ENCODE measurements at regions not wholly inside any gene's neighbourhood (a gene's known extent, or its start where the extent isn't known, plus 50 kb on each side); places are given as distances from the start of the nearest gene placed in this dataset.
"Not testable (repeated sequence)": the region's sequence is repeated elsewhere in the genome, so short reads cannot be mapped to it uniquely, and the experiment has no call there.

DNA sequence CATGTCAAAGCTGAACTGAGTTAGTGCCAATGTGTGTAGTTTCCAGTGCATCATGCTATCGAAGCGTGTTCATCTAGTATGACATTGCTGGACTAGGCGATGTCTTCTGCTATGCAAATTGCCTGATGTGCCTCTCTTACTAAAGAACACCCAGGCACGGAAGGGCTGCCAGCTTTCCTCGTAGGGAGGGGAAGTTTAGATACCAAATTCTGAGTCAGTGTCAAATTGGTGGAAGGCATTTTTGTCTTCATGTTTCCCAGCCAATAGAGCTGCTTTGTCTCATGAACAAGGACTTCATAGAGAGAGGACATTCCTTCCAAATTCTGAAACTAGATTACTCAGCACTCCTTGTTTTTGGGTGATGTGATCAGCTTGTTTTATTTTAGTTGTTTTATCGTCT is 320.1 kb downstream of the BTBD3 start:
- TF ChIP-seq, protein P1, sequence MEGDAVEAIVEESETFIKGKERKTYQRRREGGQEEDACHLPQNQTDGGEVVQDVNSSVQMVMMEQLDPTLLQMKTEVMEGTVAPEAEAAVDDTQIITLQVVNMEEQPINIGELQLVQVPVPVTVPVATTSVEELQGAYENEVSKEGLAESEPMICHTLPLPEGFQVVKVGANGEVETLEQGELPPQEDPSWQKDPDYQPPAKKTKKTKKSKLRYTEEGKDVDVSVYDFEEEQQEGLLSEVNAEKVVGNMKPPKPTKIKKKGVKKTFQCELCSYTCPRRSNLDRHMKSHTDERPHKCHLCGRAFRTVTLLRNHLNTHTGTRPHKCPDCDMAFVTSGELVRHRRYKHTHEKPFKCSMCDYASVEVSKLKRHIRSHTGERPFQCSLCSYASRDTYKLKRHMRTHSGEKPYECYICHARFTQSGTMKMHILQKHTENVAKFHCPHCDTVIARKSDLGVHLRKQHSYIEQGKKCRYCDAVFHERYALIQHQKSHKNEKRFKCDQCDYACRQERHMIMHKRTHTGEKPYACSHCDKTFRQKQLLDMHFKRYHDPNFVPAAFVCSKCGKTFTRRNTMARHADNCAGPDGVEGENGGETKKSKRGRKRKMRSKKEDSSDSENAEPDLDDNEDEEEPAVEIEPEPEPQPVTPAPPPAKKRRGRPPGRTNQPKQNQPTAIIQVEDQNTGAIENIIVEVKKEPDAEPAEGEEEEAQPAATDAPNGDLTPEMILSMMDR (IDR thresholded peaks at IDR 0.05): no peak
- H3K27me3 ChIP-seq (ENCODE audit: insufficient read depth in 3 of 3, low read length in 2 of 3): no peaks in the 10 kb centered on the region
- H3K9me3 ChIP-seq: no peaks in the 10 kb centered on the region
- ATAC-seq (no peak), DNase-seq (no peak)
- intact Hi-C loops (cut with DNase I): no loop called here
- 30 to 39% (median 30%) methylated on average over 6 of the region's 6 CpGs for WGBS, 3 donors
- H3K4me1 ChIP-seq: no peaks in the 10 kb centered on the region
- no peak overlapping the region for H3K27ac ChIP-seq
- no peak overlapping the region for H3K4me3 ChIP-seq
- no peaks in the 10 kb centered on the region for H3K36me3 ChIP-seq (ENCODE audit: insufficient read depth in 1 of 2, low read depth in 1 of 2)

DNA sequence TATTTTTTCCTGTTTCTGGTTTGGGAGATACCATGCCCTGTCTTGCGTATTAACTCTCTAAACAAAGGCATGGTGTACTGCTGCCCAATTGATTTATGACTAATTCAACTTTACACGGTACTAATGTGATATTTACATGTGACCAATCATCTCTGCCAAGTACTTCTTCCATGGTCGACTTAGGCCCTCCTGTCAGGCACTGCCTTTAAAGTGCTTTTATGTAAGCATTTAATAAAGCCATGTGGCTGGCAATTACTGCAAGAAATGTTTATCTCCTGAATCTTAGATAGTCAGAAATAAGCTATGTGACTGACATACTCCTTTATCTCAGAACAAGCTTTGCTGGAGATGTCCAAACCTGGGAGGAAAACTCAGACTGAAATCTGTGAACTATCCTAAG is 323.4 kb downstream of the BTBD3 start:
- no peak for ATAC-seq

DNA sequence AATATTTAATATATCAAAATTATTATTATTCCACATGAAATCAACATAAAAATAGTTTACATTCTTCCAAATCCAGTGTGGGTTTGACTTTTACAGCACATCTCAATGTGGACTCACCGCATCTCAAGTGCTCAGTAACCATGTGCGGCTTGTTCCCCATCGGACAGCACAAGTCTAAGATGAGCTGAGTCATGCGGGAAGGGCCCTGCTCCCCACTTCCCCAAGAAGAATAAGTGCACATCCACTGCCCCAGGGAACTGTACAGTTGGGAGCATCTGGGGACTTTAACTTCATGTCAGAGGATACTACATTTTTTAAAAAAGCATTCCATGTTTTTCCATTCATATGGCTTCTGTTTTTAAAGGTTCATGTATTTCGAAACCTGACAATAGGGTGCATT is 325.6 kb downstream of the BTBD3 start:
- intact Hi-C loops (cut with DNase I): no loop called here
- Histone ChIP-seq H3K27me3 (ENCODE audit: insufficient read depth in 3 of 3, low read length in 2 of 3) (no peaks in the 10 kb centered on the region), H3K27ac (no peak overlapping the region), H3K4me1 (no peaks in the 10 kb centered on the region), H3K4me3 (no peak overlapping the region), H3K9me3 (no peaks in the 10 kb centered on the region), H3K36me3 (ENCODE audit: insufficient read depth in 1 of 2, low read depth in 1 of 2) (no peaks in the 10 kb centered on the region)
- TF ChIP-seq, protein P1 (IDR thresholded peaks at IDR 0.05): no peak
- WGBS, 3 donors: 86 to 90% (median 89%) methylated on average over 5 of the region's 5 CpGs
- ATAC-seq: no peak
- DNase-seq: no peak

More for the DNA sequence above, 323.4 kb downstream of the BTBD3 start:
- H3K27ac ChIP-seq: no peak overlapping the region
- intact Hi-C loops (cut with DNase I): no loop called here
- no peaks in the 10 kb centered on the region for H3K36me3 ChIP-seq (ENCODE audit: insufficient read depth in 1 of 2, low read depth in 1 of 2)
- TF ChIP-seq, protein P1 (IDR thresholded peaks at IDR 0.05): no peak
- no peaks in the 10 kb centered on the region for H3K4me1 ChIP-seq
- no peak for DNase-seq
- no peaks in the 10 kb centered on the region for H3K27me3 ChIP-seq (ENCODE audit: insufficient read depth in 3 of 3, low read length in 2 of 3)
- 38 to 47% (median 39%) methylated on average over 3 of the region's 3 CpGs for WGBS, 3 donors
- H3K9me3 ChIP-seq: no peaks in the 10 kb centered on the region
- H3K4me3 ChIP-seq: no peak overlapping the region

DNA sequence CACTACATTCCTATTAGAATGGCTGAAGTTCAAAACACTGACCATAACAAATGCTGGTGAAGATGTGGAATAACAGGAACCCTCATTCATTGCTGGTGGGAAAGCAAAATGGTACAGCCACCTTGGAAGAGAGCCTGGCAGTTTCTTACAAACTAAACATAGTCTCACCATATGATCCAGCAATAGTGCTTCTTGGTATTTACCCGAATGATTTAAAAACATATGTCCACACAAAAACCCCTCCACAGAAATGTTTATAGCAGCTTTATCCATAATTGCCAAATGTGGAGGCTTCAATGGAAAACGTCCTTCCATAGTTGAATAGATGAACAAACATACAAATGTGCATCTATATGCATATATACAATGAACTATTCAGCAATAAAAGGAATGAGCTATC is 330.8 kb downstream of the BTBD3 start:
- Histone ChIP-seq H3K27me3 (ENCODE audit: insufficient read depth in 3 of 3, low read length in 2 of 3) (no peaks in the 10 kb centered on the region), H3K27ac (no peak overlapping the region), H3K9me3 (no peaks in the 10 kb centered on the region), H3K4me1 (no peaks in the 10 kb centered on the region), H3K36me3 (ENCODE audit: insufficient read depth in 1 of 2, low read depth in 1 of 2) (no peaks in the 10 kb centered on the region), H3K4me3 (no peak overlapping the region)
- intact Hi-C loops (cut with DNase I): no loop called here
- DNase-seq: no peak
- TF ChIP-seq, protein P1 (IDR thresholded peaks at IDR 0.05): no peak
- WGBS, 3 donors: 66 to 71% (median 69%) methylated on average over 2 of the region's 2 CpGs
- no peak for ATAC-seq

DNA sequence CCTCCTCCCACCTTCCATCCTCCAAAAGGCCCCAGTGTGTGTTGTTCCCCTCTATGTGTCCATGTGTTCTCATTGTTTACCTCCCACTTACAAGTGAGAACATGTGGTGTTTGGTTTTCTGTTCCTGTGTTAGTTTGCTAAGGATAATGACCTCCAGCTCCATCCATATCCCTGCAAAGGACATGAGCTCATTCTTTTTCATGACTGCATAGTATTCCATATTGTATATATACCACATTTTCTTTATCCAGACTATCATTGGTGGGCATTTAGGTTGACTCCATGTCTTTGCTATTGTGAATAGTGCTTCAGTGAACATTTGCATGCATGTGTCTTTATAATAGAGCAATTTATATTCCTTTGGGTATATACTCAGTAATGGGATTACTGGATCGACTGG is 333.0 kb downstream of the BTBD3 start:
- H3K36me3 ChIP-seq (ENCODE audit: insufficient read depth in 1 of 2, low read depth in 1 of 2); H3K4me3 ChIP-seq; H3K9me3 ChIP-seq; DNase-seq; H3K27ac ChIP-seq; H3K27me3 ChIP-seq (ENCODE audit: insufficient read depth in 3 of 3, low read length in 2 of 3); ATAC-seq; H3K4me1 ChIP-seq; intact Hi-C loops (cut with DNase I): not testable (repeated sequence)
- WGBS, 3 donors: 95 to 100% (median 98%) methylated on average over 1 of the region's 1 CpG
